Stimulated activated CD4-positive, alpha-beta T cell treated with anti-CD3 and anti-CD28 coated beads, Interleukin-1b, Interleukin-23, amount 100 ng/mL, for 1 hour (primary cell): ENCODE measurements at regions not wholly inside any gene's neighbourhood (a gene's known extent, or its start where the extent isn't known, plus 50 kb on each side); places are given as distances from the start of the nearest gene placed in this dataset.
"Not testable (repeated sequence)": the region's sequence is repeated elsewhere in the genome, so short reads cannot be mapped to it uniquely, and the experiment has no call there.

Experiments used
- DNase-seq, 2 donors: peaks; one replicate each; pipeline ENCODE4 v3.0.0-alpha.2; 2020; ENCODE audit warnings: low read depth in 2 of 2

DNA sequence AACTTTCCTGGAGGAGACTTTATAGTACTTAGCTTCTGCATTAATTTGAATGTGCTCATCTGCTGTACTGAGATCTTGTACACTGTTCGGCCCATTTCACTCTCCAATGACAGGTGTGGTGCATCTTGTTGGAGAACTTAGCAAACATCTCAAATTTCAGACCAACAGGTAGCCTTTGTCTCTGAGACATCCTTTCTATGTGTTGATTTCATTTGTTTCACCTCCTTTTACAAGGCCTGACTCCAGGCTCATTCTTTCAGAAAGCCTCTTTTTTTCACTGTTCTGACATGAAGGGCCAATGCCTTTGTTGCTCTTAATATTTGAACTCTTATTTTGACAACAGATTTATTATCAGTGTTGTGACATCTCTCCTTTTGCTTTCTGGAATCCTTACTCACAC, 271.8 kb upstream of the FANCL start:
- DNase-seq = no peak

DNA sequence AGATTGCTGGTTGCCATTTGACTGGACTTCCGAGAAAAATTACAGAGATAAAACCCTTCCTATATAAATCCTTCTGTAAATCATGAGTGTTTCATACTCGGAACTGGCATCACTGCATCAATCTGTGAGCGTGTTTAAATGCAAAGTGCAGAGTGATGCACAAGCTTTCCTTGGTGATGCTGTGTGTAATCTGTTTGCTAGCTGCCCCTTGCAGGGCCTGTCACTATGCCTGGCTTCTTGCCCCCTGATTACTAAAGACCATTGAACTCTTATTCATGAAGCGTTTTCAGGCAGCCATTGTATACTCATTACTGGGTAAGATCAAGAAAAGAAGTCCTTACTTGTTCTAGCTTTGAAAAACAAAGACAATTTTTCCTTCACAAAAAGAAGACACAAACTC, 266.9 kb upstream of the FANCL start:
- DNase-seq = no peak

DNA sequence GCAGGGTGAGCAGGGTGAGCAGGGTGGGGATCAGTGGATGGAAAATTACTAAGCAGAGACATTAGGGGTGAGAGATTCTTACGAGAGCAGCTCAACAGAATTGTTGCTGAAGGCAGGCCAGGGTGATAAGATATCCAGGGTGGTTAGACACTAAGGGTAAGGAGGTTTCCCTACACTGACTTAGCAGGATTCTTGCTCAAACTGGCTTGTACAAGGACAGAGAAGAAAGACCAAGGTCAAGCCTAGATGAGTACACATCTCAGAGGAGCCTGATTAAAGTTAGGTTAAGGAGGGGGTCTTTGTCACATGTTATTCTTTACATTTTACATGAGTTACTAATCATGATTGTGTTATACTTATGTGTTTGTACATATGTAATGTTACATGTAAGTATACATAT, 262.8 kb upstream of the FANCL start:
- DNase-seq = no peak

DNA sequence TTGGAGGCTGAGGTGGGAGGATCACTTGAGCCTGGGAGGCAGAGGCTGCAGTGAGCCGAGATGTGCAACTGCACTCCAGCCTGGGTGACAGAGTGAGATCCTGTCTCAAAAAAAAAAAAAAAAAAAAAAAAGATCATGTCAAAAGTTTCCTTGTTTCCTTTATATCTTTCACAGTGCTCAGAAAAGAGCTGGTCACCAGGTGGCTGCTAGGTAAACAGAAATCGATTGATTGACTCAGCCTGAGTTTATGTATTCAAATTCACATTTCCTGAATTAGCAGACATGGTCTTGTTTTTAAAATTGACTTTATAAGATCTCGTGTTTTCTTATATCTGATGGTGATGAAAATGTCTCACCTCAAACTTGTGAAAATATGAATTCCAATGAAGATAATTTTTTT, 261.8 kb upstream of the FANCL start:
- no peak for DNase-seq

DNA sequence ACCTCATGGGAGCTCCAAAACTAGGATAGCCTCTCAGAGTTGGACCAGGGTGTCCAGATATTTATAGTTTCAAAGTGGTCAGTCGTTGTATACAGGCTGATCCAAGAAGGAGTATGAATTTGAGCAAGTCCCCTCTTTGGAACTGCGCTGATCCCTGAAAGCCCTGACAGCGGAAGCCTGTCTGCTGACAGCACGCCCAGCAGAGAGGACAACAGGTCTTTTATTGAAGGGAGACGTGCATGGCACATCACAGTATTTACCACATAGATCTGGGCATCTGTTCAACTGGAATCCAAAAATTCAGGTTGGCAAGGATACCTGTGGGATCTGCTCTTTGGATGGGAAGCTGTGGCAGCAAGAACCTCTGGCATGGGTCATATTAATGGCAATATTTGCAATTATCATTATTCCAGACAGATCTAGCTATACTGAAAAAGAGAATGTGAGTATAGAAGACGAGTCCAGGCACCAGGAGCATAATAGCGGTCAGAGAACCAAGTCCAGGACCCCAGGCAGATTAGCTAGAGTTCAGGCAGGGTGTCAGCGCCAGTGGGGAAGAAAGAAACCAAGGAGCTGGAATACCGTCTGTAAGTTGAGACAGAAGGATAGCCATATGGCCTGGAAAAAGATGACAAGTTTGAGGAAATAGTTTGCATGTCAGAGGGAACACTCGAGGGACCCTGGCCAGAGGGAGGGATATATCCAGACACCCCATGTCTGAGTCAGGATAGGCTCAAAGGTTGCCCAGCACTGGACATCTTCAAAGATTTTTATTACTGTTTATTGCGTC, 260.4 kb upstream of the FANCL start:
- DNase-seq = no peak

DNA sequence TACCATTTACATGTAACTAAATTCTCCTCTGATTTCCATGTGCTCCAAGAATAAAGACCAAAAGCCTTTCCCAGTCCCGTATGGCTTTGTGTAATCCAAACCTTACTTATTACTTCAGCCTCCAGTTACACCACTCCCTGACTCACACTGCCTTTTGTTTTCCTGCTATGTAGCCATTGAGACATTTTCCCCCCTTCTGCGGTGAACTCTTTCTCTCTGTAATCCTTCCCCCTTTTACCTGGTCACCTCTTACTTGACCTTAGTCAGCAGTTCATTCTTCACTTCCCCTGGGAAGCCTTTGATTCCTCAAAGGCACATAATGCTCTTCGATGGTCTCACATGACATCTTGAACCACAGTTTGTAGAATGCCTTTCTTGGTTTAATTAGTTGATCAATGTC, 256.0 kb upstream of the FANCL start:
- DNase-seq = no peak

DNA sequence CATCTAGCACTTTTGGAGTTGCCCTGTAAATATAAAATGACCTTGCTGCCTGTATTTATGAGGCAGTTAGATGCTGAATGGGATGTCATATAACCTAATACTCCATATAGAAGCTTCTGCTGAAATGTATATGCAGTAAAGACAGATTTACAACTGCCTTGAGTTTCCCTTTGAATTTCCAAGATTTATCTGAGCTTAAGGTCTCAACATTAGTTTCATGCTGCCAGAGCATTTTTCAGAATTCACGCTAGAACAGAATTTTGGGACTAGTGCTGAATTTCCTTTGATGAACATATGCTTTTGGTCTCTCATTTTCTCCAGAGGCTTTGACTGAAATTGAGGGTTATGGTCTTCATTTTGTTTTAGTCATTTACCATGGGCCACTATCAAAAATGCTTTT, 254.7 kb upstream of the FANCL start:
- no peak for DNase-seq

DNA sequence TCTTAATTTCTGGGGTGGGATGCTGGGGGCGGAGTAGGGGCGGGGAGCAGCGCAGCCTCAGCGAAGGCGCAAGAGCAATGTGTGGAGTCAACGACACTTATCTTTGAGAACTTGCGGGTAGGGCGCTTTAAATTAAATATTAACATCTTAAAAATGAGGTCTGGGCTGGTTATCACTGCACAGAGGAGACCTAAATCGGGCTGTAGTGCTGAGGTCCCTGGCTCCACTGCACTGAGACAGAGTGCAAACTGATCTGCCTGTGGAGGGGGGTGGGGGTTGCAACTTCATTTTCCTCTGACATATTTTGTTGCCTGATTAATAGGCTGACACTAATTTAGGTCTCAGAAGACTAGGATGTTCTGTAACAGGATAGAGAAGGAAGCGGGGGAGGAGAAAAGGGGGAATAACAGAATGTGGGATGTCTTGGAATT, 253.0 kb upstream of the FANCL start:
- DNase-seq = no peak

DNA sequence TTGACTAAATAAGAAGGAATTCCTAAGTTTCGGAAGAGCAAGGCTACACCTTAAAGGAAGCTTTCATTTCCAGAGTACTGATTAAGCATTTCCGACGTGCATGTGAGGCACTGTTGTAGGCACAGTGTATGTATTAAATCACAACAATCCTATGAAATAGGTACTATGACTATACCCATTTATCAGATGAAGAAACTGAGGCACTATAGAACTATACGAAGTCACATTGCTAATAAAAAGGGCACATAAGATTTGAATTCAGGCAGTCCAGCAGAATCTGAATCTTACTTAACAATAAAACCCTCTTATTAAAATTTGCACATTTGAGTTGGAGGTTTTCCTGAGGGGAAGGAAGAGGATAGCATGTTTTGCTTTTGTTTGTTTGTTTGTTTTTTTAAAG, 243.5 kb upstream of the FANCL start:
- DNase-seq = no peak

DNA sequence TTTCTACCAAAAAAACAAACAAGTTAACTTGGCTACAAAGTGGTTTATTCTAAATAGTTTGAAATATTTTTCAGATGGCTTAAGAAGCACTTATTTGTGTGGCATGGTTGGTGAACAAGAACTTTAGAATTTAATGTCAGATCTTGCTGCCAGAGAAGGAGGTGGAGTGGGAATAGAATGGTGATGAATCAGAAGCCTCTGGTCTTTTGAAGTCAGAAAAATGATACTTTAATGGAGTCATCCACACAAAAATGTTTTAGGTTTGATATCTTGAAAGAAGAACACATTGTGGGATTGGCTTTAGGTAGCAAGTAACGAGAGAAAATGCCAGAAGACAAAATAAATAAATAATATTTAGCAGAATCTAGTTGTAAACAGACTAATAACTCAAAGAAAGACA, 243.1 kb upstream of the FANCL start:
- DNase-seq = no peak

DNA sequence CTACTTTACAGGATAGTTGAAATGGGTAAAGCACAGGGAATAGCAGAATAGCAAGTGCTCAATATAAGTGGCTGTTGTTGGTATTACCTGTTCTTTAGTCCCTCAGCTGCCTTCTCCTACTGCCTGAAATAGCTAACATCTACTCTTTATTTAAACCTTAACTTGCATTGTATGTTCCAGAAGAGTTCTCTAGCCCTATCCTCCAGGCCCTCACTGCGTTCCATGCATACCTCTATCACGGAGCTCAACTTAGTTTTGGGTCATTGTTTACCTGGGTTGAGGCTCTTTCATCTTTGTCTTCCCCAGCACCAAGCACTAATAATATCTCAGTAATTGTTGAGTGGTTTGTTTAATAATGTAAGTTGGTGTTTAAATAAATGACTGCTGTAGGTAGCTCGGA, 242.2 kb upstream of the FANCL start:
- DNase-seq = no peak

DNA sequence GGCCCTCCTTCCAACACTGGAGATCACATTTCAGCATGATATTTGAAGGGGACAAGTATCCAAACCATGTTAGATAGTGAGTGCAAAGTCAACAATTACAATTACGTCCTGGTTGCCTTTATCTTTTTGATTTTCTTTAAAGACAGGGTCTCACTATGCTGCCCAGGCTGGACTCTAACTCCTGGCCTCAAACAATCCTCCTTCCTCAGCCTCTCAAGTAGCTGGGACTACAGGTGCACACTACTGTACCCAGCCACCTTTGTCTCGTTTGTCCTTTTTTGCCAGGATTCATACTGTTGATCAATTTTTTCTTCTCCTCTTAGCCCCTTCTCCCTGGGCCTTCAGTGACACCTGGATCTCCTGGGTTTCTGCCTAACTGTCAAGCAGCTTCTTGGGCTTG, 240.5 kb upstream of the FANCL start:
- no peak for DNase-seq

DNA sequence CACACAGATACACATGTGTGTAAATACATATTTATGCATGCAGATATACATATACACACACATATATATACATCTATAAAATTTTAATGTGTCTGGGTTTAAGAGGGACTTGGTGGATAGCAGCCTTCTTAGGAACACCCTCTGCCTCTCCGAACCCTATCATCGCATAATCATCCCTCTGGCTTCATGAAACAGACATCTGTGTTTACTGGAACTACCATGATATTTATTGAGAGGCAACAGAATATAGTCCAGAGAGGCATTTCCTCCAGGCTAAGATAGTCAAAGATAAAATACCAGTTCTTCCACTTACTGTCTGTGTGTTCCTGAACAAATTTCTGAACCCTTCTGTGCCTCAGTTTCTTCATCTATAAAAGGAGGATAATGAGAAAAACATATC, 239.0 kb upstream of the FANCL start:
- DNase-seq = no peak

DNA sequence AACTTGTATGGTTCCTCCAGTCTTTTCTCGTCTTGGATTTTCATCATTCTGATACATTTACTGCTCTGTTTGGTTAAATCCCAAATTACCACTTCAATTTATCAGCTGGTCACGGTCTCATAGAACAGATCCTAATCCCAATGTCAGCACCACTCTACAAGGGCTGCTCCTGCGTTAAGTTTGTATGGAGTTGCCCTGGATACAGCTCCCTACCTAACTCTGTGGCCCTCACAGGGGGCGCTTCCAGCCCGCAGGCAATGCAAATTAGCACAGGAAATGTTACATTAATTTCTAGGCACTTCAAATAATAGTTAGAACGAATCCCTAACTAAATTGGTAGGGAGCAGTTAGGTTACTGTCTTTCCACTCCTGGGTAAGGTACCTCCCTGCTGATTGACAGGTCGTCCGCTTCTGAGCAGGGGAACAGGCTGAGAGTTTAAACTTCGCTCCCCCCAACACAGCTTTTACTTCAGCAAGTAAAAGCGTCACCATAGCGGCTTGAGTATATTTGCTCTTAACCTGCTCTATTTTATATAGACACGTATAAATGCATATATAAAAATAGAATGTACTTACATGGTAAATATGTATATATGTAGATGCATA, 238.5 kb upstream of the FANCL start:
- no peak for DNase-seq

DNA sequence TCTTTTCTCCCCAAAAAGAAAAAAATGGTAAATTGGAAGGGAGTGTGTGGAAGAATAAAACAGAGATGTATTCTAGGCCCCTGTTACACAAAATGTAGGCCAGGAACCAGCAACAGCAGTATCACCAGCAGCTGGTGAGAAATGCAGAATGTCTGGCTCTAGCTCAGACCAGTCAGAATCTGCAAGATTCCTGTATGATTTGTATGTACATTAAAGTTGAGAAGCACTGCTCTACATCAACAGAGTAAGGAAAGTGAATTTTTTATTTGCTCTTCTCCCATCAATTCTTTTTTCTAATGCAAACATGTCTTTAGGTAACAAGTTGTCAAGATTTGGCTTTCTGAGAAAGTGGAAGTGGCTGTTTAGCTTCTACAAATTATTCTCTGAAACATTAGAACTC, 235.4 kb upstream of the FANCL start:
- DNase-seq = no peak

DNA sequence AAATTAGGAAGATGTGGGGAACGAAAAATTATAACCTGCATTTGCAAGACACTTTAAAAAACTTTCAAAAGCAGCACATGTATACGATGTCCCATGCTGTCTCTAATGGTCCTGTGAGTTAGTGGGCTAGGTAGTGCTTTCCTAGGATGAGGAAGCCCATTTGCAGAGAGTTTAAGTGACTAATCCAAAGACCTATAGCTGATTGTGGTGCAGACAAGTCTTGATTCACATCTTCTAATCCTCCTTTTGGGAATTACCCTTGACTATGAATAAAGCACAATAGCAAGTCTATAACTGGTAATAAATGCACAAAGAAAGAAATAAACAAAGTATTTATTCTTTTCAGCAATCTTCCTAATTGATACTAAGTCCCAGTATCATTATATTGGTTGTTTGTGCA, 234.6 kb upstream of the FANCL start:
- DNase-seq = no peak

DNA sequence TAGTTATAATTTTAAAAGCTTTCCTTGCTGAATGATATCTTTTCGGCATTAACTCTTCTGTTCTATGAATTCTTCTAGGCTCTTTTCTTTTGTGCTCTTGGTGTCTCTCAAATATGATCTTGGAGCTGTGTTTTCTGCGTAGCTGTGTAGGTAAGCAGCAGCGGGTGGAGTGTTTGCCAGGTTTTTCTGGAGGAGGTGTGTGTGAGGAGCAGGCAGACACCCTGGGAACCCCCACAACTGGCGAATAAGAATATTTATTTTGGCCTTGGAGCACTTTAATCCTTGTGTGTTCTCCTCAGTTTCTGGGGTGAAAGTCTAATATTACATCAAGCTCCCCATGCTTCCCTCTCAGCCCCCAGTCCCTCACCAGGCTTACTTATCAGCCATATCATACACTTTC, 232.0 kb upstream of the FANCL start:
- DNase-seq = no peak

DNA sequence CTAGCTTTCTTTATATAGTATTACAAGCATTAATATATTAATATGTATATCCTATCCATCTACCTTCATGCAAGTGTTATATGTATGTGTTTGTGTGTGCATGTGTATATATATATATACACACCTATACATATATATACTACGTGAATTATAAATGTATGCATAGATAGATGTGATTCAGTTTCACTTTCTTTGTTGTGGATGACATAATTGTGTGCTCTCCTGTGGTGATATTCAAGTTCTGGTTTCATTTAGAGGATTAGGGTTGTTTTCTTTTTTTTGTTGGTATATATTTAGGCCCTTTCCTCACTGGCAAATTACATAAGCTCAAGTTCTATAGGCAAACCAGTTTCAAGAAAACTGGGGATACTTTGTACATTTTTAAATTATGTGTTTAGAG, 225.7 kb upstream of the FANCL start:
- DNase-seq = no peak

DNA sequence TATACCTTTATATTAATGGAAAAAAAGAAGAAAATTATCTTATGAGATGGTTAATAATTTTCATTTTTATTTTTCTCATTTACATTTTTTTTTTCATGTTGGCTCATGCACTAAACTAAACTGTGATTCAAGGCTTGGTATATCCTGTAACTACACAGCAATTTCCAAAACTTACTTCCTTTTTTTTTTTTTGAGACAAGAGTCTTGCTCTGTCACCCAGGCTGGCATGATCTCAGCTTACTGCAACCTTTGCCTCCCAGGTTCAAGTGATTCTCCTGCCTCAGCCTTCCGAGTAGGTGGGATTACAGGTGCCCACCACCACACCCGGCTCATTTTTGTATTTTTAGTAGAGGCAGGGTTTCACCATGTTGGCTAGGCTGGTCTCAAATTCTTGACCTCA, 224.9 kb upstream of the FANCL start:
- not testable (repeated sequence) for DNase-seq

DNA sequence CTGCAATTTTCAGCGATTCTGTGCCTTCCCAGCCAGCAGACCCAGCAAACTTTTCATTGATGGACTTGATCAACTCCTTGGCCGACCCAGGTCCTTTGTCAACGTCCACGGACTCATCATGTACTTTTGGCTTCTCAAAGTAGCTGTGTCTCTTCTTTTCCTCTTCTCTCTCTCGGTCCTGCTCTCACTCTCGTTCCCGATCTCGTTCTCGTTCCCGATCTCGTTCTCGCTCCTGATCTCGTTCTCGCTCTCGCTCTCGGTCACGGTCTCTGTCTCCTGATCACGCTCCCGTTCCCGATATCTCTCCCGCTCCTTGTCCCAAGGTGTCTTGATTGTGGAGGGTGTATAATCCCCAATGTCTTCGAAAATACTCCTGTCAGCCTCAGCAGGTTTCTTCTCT, 219.5 kb upstream of the FANCL start:
- no peak for DNase-seq

DNA sequence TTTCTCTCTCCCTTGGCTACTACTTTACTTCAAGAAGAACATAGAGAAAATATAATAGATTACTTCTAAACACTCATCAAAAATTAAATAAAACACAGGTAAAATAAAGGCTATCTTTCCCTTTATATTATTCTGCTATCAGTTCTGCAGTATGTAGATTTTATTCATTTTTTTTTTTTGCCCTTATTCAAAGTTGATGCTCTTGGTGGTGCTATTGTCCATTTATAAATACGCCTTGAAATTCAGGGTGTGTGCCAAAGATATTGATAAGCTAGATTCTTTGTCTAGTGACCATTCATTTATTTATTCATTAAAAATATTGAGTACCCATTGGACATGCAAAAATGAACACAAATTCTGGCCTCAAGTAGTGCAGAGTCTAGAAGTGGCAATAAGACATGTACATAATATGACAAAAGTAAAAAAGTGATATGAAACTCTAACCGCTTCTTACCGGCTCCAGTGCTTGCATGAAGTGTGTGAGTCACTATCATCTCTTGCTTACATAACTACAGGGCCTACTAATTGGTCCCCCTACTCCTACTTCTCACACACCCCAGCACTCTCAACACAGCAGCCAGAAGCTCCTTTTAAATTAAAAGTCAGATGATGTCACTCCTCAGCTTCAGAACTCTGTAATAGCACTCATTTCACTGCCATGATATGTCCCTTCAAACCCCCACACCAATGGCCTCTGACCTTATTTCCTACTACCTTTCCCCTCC, 208.3 kb upstream of the FANCL start:
- DNase-seq = no peak

DNA sequence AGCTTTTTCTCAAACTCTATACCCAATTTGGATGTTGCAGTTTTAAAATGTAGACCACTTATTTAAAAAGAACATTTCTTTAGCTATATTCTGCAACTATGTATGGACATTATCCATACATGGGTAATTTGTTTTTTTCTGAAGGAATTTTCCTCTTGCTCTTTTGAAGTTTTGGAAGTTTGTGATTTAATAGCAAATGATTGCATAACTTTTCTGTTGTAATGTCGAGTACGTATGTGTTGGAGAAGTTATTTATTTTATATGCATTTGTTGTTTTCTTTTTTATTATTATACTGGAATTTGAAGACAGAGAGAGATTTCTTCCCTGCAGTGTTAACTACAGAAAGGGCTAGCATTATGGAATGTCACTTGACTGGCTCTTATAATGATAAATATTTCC, 207.7 kb upstream of the FANCL start:
- DNase-seq = no peak

DNA sequence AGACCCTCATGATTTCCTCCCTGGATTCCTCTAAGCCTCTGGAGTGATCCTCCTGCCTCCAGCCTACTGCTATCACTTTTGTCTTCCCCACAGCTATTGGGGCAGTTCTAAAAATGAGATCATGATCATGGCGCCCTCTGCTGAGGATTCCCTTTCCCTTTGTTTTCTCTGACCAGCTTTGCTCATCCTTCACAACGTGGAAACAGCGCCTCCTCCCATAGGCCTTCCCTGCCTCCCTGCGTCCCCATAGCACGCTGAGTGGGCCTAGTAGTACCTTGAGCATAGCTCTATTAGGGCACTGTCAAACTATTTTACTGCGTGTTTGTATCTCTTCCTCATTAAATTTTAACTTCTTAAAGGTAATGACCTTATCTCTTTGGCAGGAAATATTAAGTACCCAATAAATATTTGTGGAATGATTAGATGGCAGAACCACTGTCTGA, 207.0 kb upstream of the FANCL start:
- no peak for DNase-seq
